H1 (cell line): ENCODE measurements at regions not wholly inside any gene's neighbourhood (a gene's known extent, or its start where the extent isn't known, plus 50 kb on each side); places are given as distances from the start of the nearest gene placed in this dataset.

Experiments
- CTCF ChIA-PET: fragments of 300-600 bp; sonication (Branson Sonifier 250); formaldehyde crosslinking; loops from one replicate; lab custom pipeline; 2021; ENCODE audit not compliant: partially characterized antibody; lab: Charles Lee
- POLR2A ChIA-PET: fragments of 300-600 bp; sonication (Branson Sonifier 250); formaldehyde crosslinking; loops from one replicate; lab custom pipeline; 2021; ENCODE audit warnings: inconsistent platforms; ENCODE audit not compliant: partially characterized antibody; lab: Charles Lee
- DNase-seq, 2 experiments: peaks; one replicate each; pipeline versions ENCODE4 v3.0.0 to v3.0.0-alpha.2; 2010 to 2022; ENCODE audit warnings: low spot score in 2 of 2, low read depth in 1 of 2, mixed read lengths in 1 of 2
- FAIRE-seq: peaks from 2 replicates; lab custom pipeline; 2011; peaks lifted over from hg19 to GRCh38; lab: Jason Lieb, UNC
- H2AFZ ChIP-seq: 2 replicates; pipeline ENCODE4 v1.8.1; 2012; ENCODE audit warnings: low read length, inconsistent platforms
- H2AK5ac ChIP-seq: 2 replicates; pipeline ENCODE4 v1.6.1; 2013; ENCODE audit warnings: low read depth, low read length
- H2BK120ac ChIP-seq: replicated peaks from 2 replicates; pipeline ENCODE3; 2013; ENCODE audit warnings: low read depth, low read length, inconsistent platforms
- H2BK12ac ChIP-seq: 2 replicates; pipeline ENCODE4 v1.6.1; 2013; ENCODE audit warnings: low read depth, low read length
- H2BK15ac ChIP-seq: 2 replicates; pipeline ENCODE4 v1.6.1; 2013; ENCODE audit warnings: low read length
- H2BK20ac ChIP-seq: 2 replicates; pipeline ENCODE4 v1.6.1; 2013; ENCODE audit warnings: low read length
- H2BK5ac ChIP-seq: 2 replicates; pipeline ENCODE4 v1.6.1; 2013; ENCODE audit warnings: low read depth, low read length
- H3K14ac ChIP-seq: 2 replicates; pipeline ENCODE4 v1.6.1; 2013; ENCODE audit warnings: inconsistent platforms; ENCODE audit not compliant: insufficient read length
- H3K18ac ChIP-seq: 2 replicates; pipeline ENCODE4 v1.6.1; 2013; ENCODE audit warnings: low read length; ENCODE audit errors: extremely low read depth
- H3K23ac ChIP-seq: 2 replicates; pipeline ENCODE4 v1.6.1; 2013; ENCODE audit warnings: inconsistent platforms; ENCODE audit not compliant: insufficient read length
- H3K23me2 ChIP-seq: 2 replicates; pipeline ENCODE4 v1.6.1; 2013; ENCODE audit warnings: low read depth, low read length
- H3K27ac ChIP-seq: 2 replicates; pipeline ENCODE4 v1.6.1; 2011; ENCODE audit warnings: low read depth, low read length, inconsistent platforms
- H3K27me3 ChIP-seq, 4 experiments: replicated peaks in 1 of 4; 1 replicate in 1 of 4; 2 replicates in 3 of 4; pipeline versions ENCODE4 v1.6.1 to v1.8.1; 2011 to 2013; ENCODE audit warnings: low read length in 3 of 4, mild to moderate bottlenecking in 3 of 4, inconsistent platforms in 2 of 4, mixed read lengths in 2 of 4, moderate library complexity in 1 of 4; ENCODE audit not compliant: control insufficient read depth in 3 of 4, insufficient read depth in 3 of 4; ENCODE audit errors: extremely low read depth in 1 of 4
- H3K36me3 ChIP-seq, 4 experiments: 2 replicates each; pipeline versions ENCODE4 v1.6.1 to v1.8.1; 2011 to 2013; ENCODE audit warnings: mild to moderate bottlenecking in 4 of 4, low read length in 3 of 4, moderate library complexity in 2 of 4, control low read depth in 1 of 4, inconsistent platforms in 1 of 4; ENCODE audit not compliant: insufficient read depth in 4 of 4, control insufficient read depth in 2 of 4
- H3K4ac ChIP-seq: replicated peaks from 2 replicates; pipeline ENCODE3; 2013; ENCODE audit warnings: low read length, low read depth, mixed read lengths, inconsistent platforms; ENCODE audit not compliant: insufficient read length
- H3K4me1 ChIP-seq, 4 experiments: replicated peaks in 1 of 4; 1 replicate in 1 of 4; 2 replicates in 3 of 4; pipeline versions ENCODE4 v1.6.1 to v1.8.1; 2011 to 2013; ENCODE audit warnings: low read length in 3 of 4, inconsistent platforms in 2 of 4, mixed read lengths in 1 of 4; ENCODE audit not compliant: insufficient read depth in 4 of 4, control insufficient read depth in 3 of 4
- H3K4me2 ChIP-seq, 2 experiments: 2 replicates each; pipeline versions ENCODE4 v1.6.1 to v1.8.1; 2011 to 2013; ENCODE audit warnings: low read depth in 2 of 2, low read length in 2 of 2, control low read depth in 1 of 2, inconsistent platforms in 1 of 2, mild to moderate bottlenecking in 1 of 2; ENCODE audit not compliant: insufficient read depth in 1 of 2
- H3K4me3 ChIP-seq, 4 experiments: fragments of 200-600, 300-600 bp in 1 of 4; sonication (generic), shearing (Covaris generic), sonication (Bioruptor Twin) in 1 of 4; 2 replicates each; pipeline versions ENCODE4 v1.5.1 to v1.8.1; 2011 to 2016; ENCODE audit warnings: low read length in 4 of 4, low read depth in 3 of 4, control low read depth in 2 of 4, inconsistent platforms in 2 of 4, mild to moderate bottlenecking in 2 of 4, mixed read lengths in 1 of 4, moderate library complexity in 1 of 4; ENCODE audit not compliant: insufficient read depth in 2 of 4; ENCODE audit errors: extremely low read depth in 1 of 4
- H3K56ac ChIP-seq: replicated peaks from 2 replicates; pipeline ENCODE3; 2013; ENCODE audit warnings: low read depth, mild to moderate bottlenecking, mixed read lengths, low read length, inconsistent platforms; ENCODE audit not compliant: insufficient read length
- H3K79me1 ChIP-seq: 2 replicates; pipeline ENCODE4 v1.6.1; 2013; ENCODE audit warnings: low read depth, low read length, control low read depth
- H3K79me2 ChIP-seq, 2 experiments: 2 replicates each; pipeline versions ENCODE4 v1.6.1 to v1.8.1; 2012 to 2013; ENCODE audit warnings: low read length in 2 of 2, mild to moderate bottlenecking in 2 of 2, inconsistent platforms in 1 of 2; ENCODE audit not compliant: insufficient read depth in 2 of 2, control insufficient read depth in 1 of 2
- H3K9ac ChIP-seq, 4 experiments: replicated peaks in 1 of 4; 1 replicate in 1 of 4; 2 replicates in 3 of 4; pipeline versions ENCODE4 v1.6.1 to v1.8.1; 2011 to 2013; ENCODE audit warnings: low read depth in 3 of 4, low read length in 3 of 4, control low read depth in 2 of 4, mild to moderate bottlenecking in 2 of 4, moderate library complexity in 2 of 4, inconsistent platforms in 1 of 4; ENCODE audit errors: extremely low read depth in 1 of 4
- H3K9me3 ChIP-seq, 2 experiments: 2 replicates each; pipeline versions ENCODE4 v1.6.1 to v1.8.1; 2012 to 2013; ENCODE audit warnings: mild to moderate bottlenecking in 2 of 2, moderate library complexity in 2 of 2, control low read depth in 1 of 2, inconsistent platforms in 1 of 2, low read depth in 1 of 2, low read length in 1 of 2, mixed read lengths in 1 of 2; ENCODE audit not compliant: insufficient read depth in 2 of 2
- H4K20me1 ChIP-seq, 2 experiments: replicated peaks in 1 of 2; 2 replicates each; pipeline versions ENCODE3 to v1.8.1; 2011 to 2013; ENCODE audit warnings: inconsistent platforms in 2 of 2, low read length in 2 of 2, mild to moderate bottlenecking in 1 of 2; ENCODE audit not compliant: insufficient read depth in 2 of 2, control insufficient read depth in 1 of 2
- H4K5ac ChIP-seq: 2 replicates; pipeline ENCODE4 v1.6.1; 2013; ENCODE audit warnings: low read length, low read depth, mixed read lengths, inconsistent platforms; ENCODE audit not compliant: insufficient read length
- H4K8ac ChIP-seq: 2 replicates; pipeline ENCODE4 v1.8.0; 2013; ENCODE audit warnings: mild to moderate bottlenecking, moderate library complexity, low read length, inconsistent platforms; ENCODE audit not compliant: insufficient read depth; ENCODE audit errors: extremely low read depth
- H4K91ac ChIP-seq: replicated peaks from 2 replicates; pipeline ENCODE3; 2013; ENCODE audit warnings: low read length, mixed read lengths, inconsistent platforms; ENCODE audit not compliant: insufficient read length
- BCL11A ChIP-seq, 2 experiments: IDR thresholded peaks; one replicate each; pipeline ENCODE4 v1.6.1; 2011; ENCODE audit warnings: low read depth in 2 of 2, low read length in 2 of 2, mild to moderate bottlenecking in 2 of 2
- SAP30 ChIP-seq: fragments of 300-600 bp; sonication (generic); IDR thresholded peaks from 2 replicates; pipeline ENCODE4 v1.7.1; 2012; ENCODE audit warnings: low read length, moderate library complexity, mild to moderate bottlenecking, inconsistent platforms; ENCODE audit not compliant: insufficient read depth, insufficient replicate concordance

- Histone ChIP-seq H2BK5ac (no peak overlapping the region), H4K8ac (no peak overlapping the region), H3K4me1 (no peaks in the 10 kb centered on the region), H2BK120ac (no peak overlapping the region), H4K20me1 (no peaks in the 10 kb centered on the region), H4K91ac (no peak overlapping the region), H2BK12ac (no peak overlapping the region), H3K79me2 (no peaks in the 10 kb centered on the region), H3K4me3 (no peak overlapping the region), H3K18ac (no peak overlapping the region), H3K23me2 (no peaks in the 10 kb centered on the region), H2BK20ac (no peak overlapping the region), H4K5ac (no peak overlapping the region), H3K56ac (no peak overlapping the region), H3K79me1 (no peaks in the 10 kb centered on the region), H3K9me3 (no peaks in the 10 kb centered on the region), H2AFZ (no peak overlapping the region), H3K27me3 (no peaks in the 10 kb centered on the region), H3K4me2 (no peak overlapping the region), H3K14ac (no peak overlapping the region), H3K9ac (no peak overlapping the region), H3K23ac (no peak overlapping the region), H3K4ac (no peak overlapping the region), H3K36me3 (no peaks in the 10 kb centered on the region), H2AK5ac (no peak overlapping the region), H2BK15ac (no peak overlapping the region), H3K27ac (no peak overlapping the region)
- DNase-seq (no peak), FAIRE-seq (no peak)
- ChIA-PET CTCF (no interaction called here), POLR2A (no interaction called here)
- TF ChIP-seq BCL11A (IDR thresholded peaks at IDR 0.05; ENCODE audit: low read depth in 2 of 2, low read length in 2 of 2) (no peak), SAP30 (no peak)
These were observed 400.2 kb upstream of the SPHKAP start for GRCh38 chr2:228581731-228582130.
